Duodenal mucosa (tissue), 2 donors: ENCODE measurements at regions not wholly inside any gene's neighbourhood (a gene's known extent, or its start where the extent isn't known, plus 50 kb on each side); places are given as distances from the start of the nearest gene placed in this dataset.

ENCODE experiments used
- H3K27ac ChIP-seq: one replicate; pipeline ENCODE4 v1.7.0; 2013; ENCODE audit warnings: low read depth, low read length
- H3K27me3 ChIP-seq, 2 donors: one replicate each; pipeline ENCODE4 v1.7.0; 2013; ENCODE audit warnings: low read length in 2 of 2, control low read depth in 1 of 2; ENCODE audit not compliant: insufficient read depth in 2 of 2, control insufficient read depth in 1 of 2
- H3K36me3 ChIP-seq, 2 donors: one replicate each; pipeline ENCODE4 v1.7.0; 2013; ENCODE audit warnings: low read length in 2 of 2, control low read depth in 1 of 2; ENCODE audit not compliant: insufficient read depth in 2 of 2, control insufficient read depth in 1 of 2
- H3K4me1 ChIP-seq, 2 donors: one replicate each; pipeline ENCODE4 v1.7.0; 2013; ENCODE audit warnings: low read length in 2 of 2, control low read depth in 1 of 2; ENCODE audit not compliant: insufficient read depth in 2 of 2, control insufficient read depth in 1 of 2
- H3K4me3 ChIP-seq, 2 donors: one replicate each; pipeline ENCODE4 v1.7.0; 2013; ENCODE audit warnings: low read length in 2 of 2, low read depth in 1 of 2
- H3K9ac ChIP-seq, 2 donors: one replicate each; pipeline ENCODE4 v1.7.0; 2013; ENCODE audit warnings: low read length in 2 of 2, low read depth in 1 of 2
- H3K9me3 ChIP-seq, 2 donors: one replicate each; pipeline ENCODE4 v1.7.0; 2013; ENCODE audit warnings: low read length in 2 of 2, control low read depth in 1 of 2; ENCODE audit not compliant: control insufficient read depth in 1 of 2

- no peaks in the 10 kb centered on the region for H3K27me3 ChIP-seq
- H3K9me3 ChIP-seq = peaks cover 0 to 6% of the 10 kb centered on the region in 2 donors
- no peaks in the 10 kb centered on the region for H3K4me1 ChIP-seq
- no peak overlapping the region for H3K27ac ChIP-seq
- H3K4me3 ChIP-seq = no peak overlapping the region
- no peak overlapping the region for H3K9ac ChIP-seq
- no peaks in the 10 kb centered on the region for H3K36me3 ChIP-seq
Observed at GRCh38 chr2:59791004-59791618, 762.3 kb downstream of the BCL11A start.

- Histone ChIP-seq H3K4me3 (no peak overlapping the region), H3K27me3 (no peaks in the 10 kb centered on the region), H3K4me1 (no peaks in the 10 kb centered on the region), H3K27ac (no peak overlapping the region), H3K9me3 (peaks cover 0 to 6% of the 10 kb centered on the region in 2 donors), H3K36me3 (no peaks in the 10 kb centered on the region), H3K9ac (no peak overlapping the region)
Observed at GRCh38 chr2:59790186-59791003, 763.1 kb downstream of the BCL11A start.

- no peaks in the 10 kb centered on the region for H3K27me3 ChIP-seq
- H3K4me3 ChIP-seq = no peak overlapping the region
- no peaks in the 10 kb centered on the region for H3K36me3 ChIP-seq
- no peaks in the 10 kb centered on the region for H3K4me1 ChIP-seq
- no peak overlapping the region for H3K9ac ChIP-seq
- H3K27ac ChIP-seq = no peak overlapping the region
- H3K9me3 ChIP-seq = peaks cover 0 to 3% of the 10 kb centered on the region in 2 donors
Observed at GRCh38 chr2:59789523-59789922, 763.9 kb downstream of the BCL11A start.

- Histone ChIP-seq H3K9ac (no peak overlapping the region), H3K4me3 (no peak overlapping the region), H3K9me3 (no peaks in the 10 kb centered on the region), H3K36me3 (no peaks in the 10 kb centered on the region), H3K27ac (no peak overlapping the region), H3K4me1 (no peaks in the 10 kb centered on the region), H3K27me3 (no peaks in the 10 kb centered on the region)
Observed at GRCh38 chr2:59787095-59787494, 766.4 kb downstream of the BCL11A start.

- H3K9me3 ChIP-seq = no peaks in the 10 kb centered on the region
- no peak overlapping the region for H3K9ac ChIP-seq
- H3K27me3 ChIP-seq = no peaks in the 10 kb centered on the region
- no peak overlapping the region for H3K27ac ChIP-seq
- no peaks in the 10 kb centered on the region for H3K36me3 ChIP-seq
- H3K4me1 ChIP-seq = no peaks in the 10 kb centered on the region
- H3K4me3 ChIP-seq = no peak overlapping the region
Observed at GRCh38 chr2:59786684-59787083, 766.8 kb downstream of the BCL11A start.

GRCh38 chr2:59779571-59779970, 773.9 kb downstream of the BCL11A start:
- Histone ChIP-seq H3K9ac (no peak overlapping the region), H3K36me3 (no peaks in the 10 kb centered on the region), H3K9me3 (no peaks in the 10 kb centered on the region), H3K27ac (no peak overlapping the region), H3K27me3 (no peaks in the 10 kb centered on the region), H3K4me1 (no peaks in the 10 kb centered on the region), H3K4me3 (no peak overlapping the region)

- H3K4me3 ChIP-seq = no peak overlapping the region
- no peaks in the 10 kb centered on the region for H3K9me3 ChIP-seq
- no peaks in the 10 kb centered on the region for H3K36me3 ChIP-seq
- H3K27me3 ChIP-seq = no peaks in the 10 kb centered on the region
- H3K9ac ChIP-seq = no peak overlapping the region
- no peak overlapping the region for H3K27ac ChIP-seq
- H3K4me1 ChIP-seq = no peaks in the 10 kb centered on the region
Observed at GRCh38 chr2:59777120-59777519, 776.3 kb downstream of the BCL11A start.

- Histone ChIP-seq H3K27ac (no peak overlapping the region), H3K4me3 (no peak overlapping the region), H3K9me3 (no peaks in the 10 kb centered on the region), H3K36me3 (no peaks in the 10 kb centered on the region), H3K9ac (no peak overlapping the region), H3K4me1 (no peaks in the 10 kb centered on the region), H3K27me3 (no peaks in the 10 kb centered on the region)
Observed at GRCh38 chr2:59776726-59777008, 776.8 kb downstream of the BCL11A start.

GRCh38 chr2:59774821-59775433, 778.5 kb downstream of the BCL11A start:
- no peak overlapping the region for H3K27ac ChIP-seq
- no peak overlapping the region for H3K9ac ChIP-seq
- H3K36me3 ChIP-seq = no peaks in the 10 kb centered on the region

GRCh38 chr2:59770651-59771050, 782.8 kb downstream of the BCL11A start:
- H3K4me3 ChIP-seq = no peak overlapping the region
- no peak overlapping the region for H3K27ac ChIP-seq
- no peak overlapping the region for H3K9ac ChIP-seq
- no peaks in the 10 kb centered on the region for H3K4me1 ChIP-seq
- no peaks in the 10 kb centered on the region for H3K36me3 ChIP-seq
- H3K27me3 ChIP-seq = no peaks in the 10 kb centered on the region
- H3K9me3 ChIP-seq = no peaks in the 10 kb centered on the region

More at GRCh38 chr2:59774821-59775433, 778.5 kb downstream of the BCL11A start:
- Histone ChIP-seq H3K4me1 (no peaks in the 10 kb centered on the region), H3K4me3 (no peak overlapping the region), H3K27me3 (no peaks in the 10 kb centered on the region), H3K9me3 (no peaks in the 10 kb centered on the region)
